K562 (cell line): ENCODE measurements at regions not wholly inside any gene's neighbourhood (a gene's known extent, or its start where the extent isn't known, plus 50 kb on each side); places are given as distances from the start of the nearest gene placed in this dataset.

Experiments
- ARHGAP35 ChIP-seq: fragments of 450-650 bp; IDR thresholded peaks from 2 replicates; pipeline ENCODE4 v1.6.1; 2018; ENCODE audit not compliant: partially characterized antibody
- CBX3 ChIP-seq, 2 experiments: IDR thresholded peaks; 1 replicate in 1 of 2; 2 replicates in 1 of 2; pipeline ENCODE4 v1.6.1; 2012; ENCODE audit warnings: inconsistent platforms in 2 of 2, low read length in 2 of 2, borderline replicate concordance in 1 of 2, control low read depth in 1 of 2
- CC2D1A ChIP-seq: fragments of 450-650 bp; IDR thresholded peaks from 2 replicates; pipeline ENCODE4 v1.6.1; 2017; ENCODE audit warnings: mild to moderate bottlenecking
- CHD4 ChIP-seq: fragments of 200-600 bp; sonication (generic); IDR thresholded peaks from 3 replicates; pipeline ENCODE4 v1.6.1; 2012; ENCODE audit warnings: low read depth, mild to moderate bottlenecking, mixed read lengths, low read length, inconsistent platforms; ENCODE audit not compliant: insufficient read depth, insufficient replicate concordance, poor library complexity, severe bottlenecking
- CXXC5 ChIP-seq: fragments of 250-450 bp; sonication (Bioruptor Pico); IDR thresholded peaks from 2 replicates; pipeline ENCODE4 v1.8.0; 2022; ENCODE audit warnings: inconsistent platforms, mild to moderate bottlenecking, moderate library complexity
- E2F5 ChIP-seq: sonication (generic); formaldehyde crosslinking; IDR thresholded peaks from 2 replicates; pipeline ENCODE4 v1.8.0; 2022; ENCODE audit warnings: mild to moderate bottlenecking, missing genetic modification reagents
- ESRRA ChIP-seq: fragments of 450-650 bp; IDR thresholded peaks from 2 replicates; pipeline ENCODE4 v1.6.1; 2014; ENCODE audit warnings: low read depth, mild to moderate bottlenecking, moderate library complexity, borderline replicate concordance
- HDGF ChIP-seq: fragments of 450-650 bp; IDR thresholded peaks from 2 replicates; pipeline ENCODE4 v1.6.1; 2016
- LEF1 ChIP-seq: fragments of 450-650 bp; IDR thresholded peaks from 2 replicates; pipeline ENCODE4 v1.6.1; 2016; ENCODE audit warnings: mild to moderate bottlenecking
- NKRF ChIP-seq: fragments of 450-650 bp; IDR thresholded peaks from 2 replicates; pipeline ENCODE4 v1.6.1; 2016; ENCODE audit warnings: borderline replicate concordance
- PTTG1 ChIP-seq: fragments of 450-650 bp; IDR thresholded peaks from 2 replicates; pipeline ENCODE4 v1.6.1; 2016; ENCODE audit warnings: low read depth, mild to moderate bottlenecking, missing genetic modification characterization, missing compliant biosample characterization
- PYGO2 ChIP-seq: fragments of 450-650 bp; IDR thresholded peaks from 2 replicates; pipeline ENCODE4 v1.6.1; 2016; ENCODE audit warnings: mild to moderate bottlenecking, missing genetic modification characterization, moderate library complexity, missing compliant biosample characterization
- SMARCC2 ChIP-seq: fragments of 450-650 bp; IDR thresholded peaks from 2 replicates; pipeline ENCODE4 v1.6.1; 2017; ENCODE audit warnings: antibody characterized with exemption, moderate library complexity, mild to moderate bottlenecking, low read depth
- TAF15 ChIP-seq: fragments of 200-400 bp; formaldehyde crosslinking; IDR thresholded peaks from 2 replicates; pipeline ENCODE4 v1.6.1; 2017; ENCODE audit warnings: mild to moderate bottlenecking, low read depth, low read length, moderate library complexity
- TBL1XR1 ChIP-seq, 2 experiments: IDR thresholded peaks; 2 replicates each; pipeline ENCODE4 v1.6.1; 2012; ENCODE audit warnings: improper control_type of control experiment in 2 of 2, low read length in 2 of 2, mild to moderate bottlenecking in 1 of 2
- ZC3H8 ChIP-seq: fragments of 450-650 bp; IDR thresholded peaks from 2 replicates; pipeline ENCODE4 v1.6.1; 2017
- ZKSCAN1 ChIP-seq: fragments of 150-350 bp; IDR thresholded peaks from 2 replicates; pipeline ENCODE4 v1.6.1; 2016; ENCODE audit warnings: low read depth, low read length
- ZNF143 ChIP-seq: sonication (generic); formaldehyde crosslinking; IDR thresholded peaks from 2 replicates; pipeline ENCODE4 v1.9.0; 2022; ENCODE audit warnings: mild to moderate bottlenecking, missing genetic modification reagents
- TF ChIP-seq, protein P1 (sequence below), 2 experiments: fragments of 450-650 bp; IDR thresholded peaks; 2 replicates each; pipeline ENCODE4 v1.6.1; 2016; ENCODE audit warnings: mild to moderate bottlenecking in 2 of 2, borderline replicate concordance in 1 of 2, low read depth in 1 of 2, moderate library complexity in 1 of 2

DNA sequence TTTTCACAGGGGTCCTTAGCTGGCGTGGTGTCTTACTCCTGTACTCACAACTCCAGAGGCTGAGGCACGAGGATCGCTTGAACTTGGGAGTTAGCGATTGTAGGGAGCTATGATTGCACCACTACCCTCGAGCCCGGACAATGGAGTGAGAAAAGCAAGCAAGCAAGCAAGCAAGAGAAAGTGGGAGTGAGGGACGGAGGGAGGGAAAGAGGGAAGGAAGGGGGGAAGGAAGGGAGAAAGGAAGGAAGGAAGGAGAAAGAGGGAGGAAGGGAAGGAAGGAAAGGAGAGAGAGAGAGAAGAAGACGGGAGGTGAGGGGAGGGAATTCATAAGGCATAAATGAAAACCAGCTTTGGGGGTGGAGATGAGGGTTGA is 120.5 kb downstream of the TRIM27 start (continued):
- TF ChIP-seq, protein P1, sequence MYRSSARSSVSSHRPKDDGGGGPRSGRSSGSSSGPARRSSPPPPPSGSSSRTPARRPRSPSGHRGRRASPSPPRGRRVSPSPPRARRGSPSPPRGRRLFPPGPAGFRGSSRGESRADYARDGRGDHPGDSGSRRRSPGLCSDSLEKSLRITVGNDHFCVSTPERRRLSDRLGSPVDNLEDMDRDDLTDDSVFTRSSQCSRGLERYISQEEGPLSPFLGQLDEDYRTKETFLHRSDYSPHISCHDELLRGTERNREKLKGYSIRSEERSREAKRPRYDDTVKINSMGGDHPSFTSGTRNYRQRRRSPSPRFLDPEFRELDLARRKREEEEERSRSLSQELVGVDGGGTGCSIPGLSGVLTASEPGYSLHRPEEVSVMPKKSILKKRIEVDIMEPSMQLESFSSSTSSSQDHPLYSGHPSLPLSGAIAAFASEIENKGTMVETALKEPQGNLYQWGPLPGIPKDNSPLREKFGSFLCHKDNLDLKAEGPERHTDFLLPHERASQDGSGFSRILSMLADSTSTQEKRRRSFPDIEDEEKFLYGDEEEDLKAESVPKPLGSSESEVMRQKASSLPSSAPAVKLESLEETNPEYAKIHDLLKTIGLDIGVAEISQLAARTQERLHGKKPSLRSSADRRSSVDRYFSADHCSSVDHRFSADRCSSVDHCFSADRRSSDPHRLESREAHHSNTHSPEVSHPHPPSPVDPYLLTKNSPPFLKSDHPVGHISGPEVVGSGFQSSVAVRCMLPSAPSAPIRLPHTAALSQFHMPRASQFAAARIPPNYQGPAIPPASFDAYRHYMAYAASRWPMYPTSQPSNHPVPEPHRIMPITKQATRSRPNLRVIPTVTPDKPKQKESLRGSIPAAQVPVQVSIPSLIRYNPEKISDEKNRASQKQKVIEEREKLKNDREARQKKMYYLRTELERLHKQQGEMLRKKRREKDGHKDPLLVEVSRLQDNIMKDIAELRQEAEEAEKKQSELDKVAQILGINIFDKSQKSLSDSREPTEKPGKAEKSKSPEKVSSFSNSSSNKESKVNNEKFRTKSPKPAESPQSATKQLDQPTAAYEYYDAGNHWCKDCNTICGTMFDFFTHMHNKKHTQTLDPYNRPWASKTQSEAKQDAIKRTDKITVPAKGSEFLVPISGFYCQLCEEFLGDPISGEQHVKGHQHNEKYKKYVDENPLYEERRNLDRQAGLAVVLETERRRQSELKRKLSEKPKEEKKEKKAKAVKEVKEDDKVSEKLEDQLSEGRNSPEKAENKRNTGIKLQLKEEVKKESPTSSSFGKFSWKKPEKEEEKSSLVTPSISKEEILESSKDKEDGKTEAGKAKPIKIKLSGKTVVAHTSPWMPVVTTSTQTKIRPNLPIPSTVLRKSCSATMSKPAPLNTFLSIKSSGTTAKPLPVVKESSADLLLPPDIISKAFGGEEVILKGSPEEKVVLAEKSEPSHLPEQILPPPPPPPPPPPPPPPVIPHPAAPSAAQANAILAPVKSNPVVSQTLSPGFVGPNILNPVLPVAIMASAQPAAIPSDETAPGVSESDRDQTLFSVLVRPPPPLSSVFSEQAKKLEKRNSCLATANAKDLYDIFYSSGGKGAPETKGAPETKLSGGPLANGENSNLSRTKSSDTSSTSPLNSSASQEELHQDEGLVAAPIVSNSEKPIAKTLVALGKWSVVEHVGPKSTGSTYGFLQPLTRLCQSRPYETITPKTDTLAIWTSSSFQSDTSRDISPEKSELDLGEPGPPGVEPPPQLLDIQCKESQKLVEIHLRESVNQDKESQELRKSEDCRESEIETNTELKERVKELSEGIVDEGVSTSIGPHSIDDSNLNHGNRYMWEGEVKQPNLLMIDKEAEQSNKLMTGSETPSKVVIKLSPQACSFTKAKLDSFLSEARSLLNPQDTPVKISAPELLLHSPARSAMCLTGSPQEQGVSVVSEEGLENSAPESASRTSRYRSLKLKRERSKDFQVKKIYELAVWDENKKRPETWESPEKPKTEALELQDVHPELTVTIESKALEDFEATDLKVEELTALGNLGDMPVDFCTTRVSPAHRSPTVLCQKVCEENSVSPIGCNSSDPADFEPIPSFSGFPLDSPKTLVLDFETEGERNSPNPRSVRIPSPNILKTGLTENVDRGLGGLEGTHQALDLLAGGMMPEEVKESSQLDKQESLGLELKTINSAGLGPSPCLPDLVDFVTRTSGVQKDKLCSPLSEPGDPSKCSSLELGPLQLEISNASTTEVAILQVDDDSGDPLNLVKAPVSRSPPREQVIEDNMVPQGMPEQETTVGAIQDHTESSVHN (IDR thresholded peaks at IDR 0.05; ENCODE audit: borderline replicate concordance in 1 of 2, low read depth in 1 of 2) = 0 out of 4 replicates have a peak, but pooled peaks of 1 of the 2 experiments have one; percentile 37
- TF ChIP-seq CC2D1A = peak; percentile 84
- no peak for TF ChIP-seq TBL1XR1 (IDR thresholded peaks at IDR 0.05; ENCODE audit: low read length in 2 of 2)
- TF ChIP-seq CHD4 = no peak
- TF ChIP-seq ZC3H8 = peak; percentile 82; the same call in 1 of the 2 replicates
- TF ChIP-seq PYGO2 (tag) = no peak
- TF ChIP-seq ARHGAP35 = peak; percentile 69
- TF ChIP-seq ZKSCAN1 = no peak
- no peak for TF ChIP-seq E2F5
- TF ChIP-seq ESRRA = no peak
- TF ChIP-seq NKRF = peak; percentile 90
- TF ChIP-seq LEF1 = no peak; the same call in 1 of the 2 replicates
- no peak for TF ChIP-seq TAF15
- no peak for TF ChIP-seq CXXC5 (CRISPR knock-in tag)
- no peak; the same call in 1 of the 2 replicates for TF ChIP-seq SMARCC2
- TF ChIP-seq CBX3 (IDR thresholded peaks at IDR 0.05; ENCODE audit: borderline replicate concordance in 1 of 2, low read length in 2 of 2) = no peak
- TF ChIP-seq PTTG1 (tag) = no peak
- no peak for TF ChIP-seq ZNF143 (CRISPR knock-in tag)
- TF ChIP-seq HDGF = peak; percentile 93
